ENCODE measurements at regions not wholly inside any gene's neighbourhood (a gene's known extent, or its start where the extent isn't known, plus 50 kb on each side); places are given as distances from the start of the nearest gene placed in this dataset.

- TF ChIP-seq CTCF (IDR thresholded peaks at IDR 0.05) = no peak
- TF ChIP-seq POLR2A (IDR thresholded peaks at IDR 0.05) = no peak
- TF ChIP-seq POLR2AphosphoS5 (IDR thresholded peaks at IDR 0.05) = no peak
Observed at GRCh38 chr3:157695103-157695502, 191.9 kb upstream of the VEPH1 start.

All from sigmoid colon (tissue), 4 donors.